ENCODE measurements at regions not wholly inside any gene's neighbourhood (a gene's known extent, or its start where the extent isn't known, plus 50 kb on each side); places are given as distances from the start of the nearest gene placed in this dataset.

DNA sequence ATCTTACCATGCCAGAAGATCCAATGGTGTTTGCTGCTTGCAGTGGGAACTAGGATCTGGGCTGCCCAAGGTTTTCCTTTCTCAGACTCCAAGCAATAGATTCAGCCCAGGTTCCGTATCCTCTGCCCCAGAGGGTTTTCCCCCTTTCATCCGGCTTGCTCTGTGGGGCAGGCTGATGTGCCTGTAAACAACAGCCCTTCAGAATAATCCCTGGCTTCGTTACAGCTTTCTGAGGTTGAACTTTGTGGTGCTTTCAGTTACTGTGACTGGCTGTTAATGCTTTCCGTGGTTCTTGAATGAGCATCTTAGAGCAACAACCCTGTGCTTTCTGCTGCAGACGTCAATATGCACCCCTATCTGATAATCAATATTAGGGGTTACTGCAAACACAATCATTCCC, 400.4 kb downstream of the BTBD3 start:
- DNase-seq (ENCODE audit: low read depth), result no peak
- no peak for TF ChIP-seq CTCF (conservative IDR thresholded peaks at IDR 0.05; ENCODE audit: control insufficient read depth, insufficient read depth, low read depth, low read length)
- no peak overlapping the region for H3K4me3 ChIP-seq (ENCODE audit: control insufficient read depth, low read depth, low read length)

- no peak overlapping the region for H3K4me3 ChIP-seq (ENCODE audit: control insufficient read depth, low read depth, low read length)
- no peak for TF ChIP-seq CTCF (conservative IDR thresholded peaks at IDR 0.05; ENCODE audit: control insufficient read depth, insufficient read depth, low read depth, low read length)
Measured at GRCh38 chr20:12321736-12322135, 404.0 kb downstream of the BTBD3 start.

GRCh38 chr20:12327205-12327604, 409.5 kb downstream of the BTBD3 start:
- H3K4me3 ChIP-seq (ENCODE audit: control insufficient read depth, low read depth, low read length), result no peak overlapping the region
- no peak for DNase-seq (ENCODE audit: low read depth)
- no peak for TF ChIP-seq CTCF (conservative IDR thresholded peaks at IDR 0.05; ENCODE audit: control insufficient read depth, insufficient read depth, low read depth, low read length)

More at GRCh38 chr20:12321736-12322135, 404.0 kb downstream of the BTBD3 start:
- DNase-seq (ENCODE audit: low read depth), result no peak

DNA sequence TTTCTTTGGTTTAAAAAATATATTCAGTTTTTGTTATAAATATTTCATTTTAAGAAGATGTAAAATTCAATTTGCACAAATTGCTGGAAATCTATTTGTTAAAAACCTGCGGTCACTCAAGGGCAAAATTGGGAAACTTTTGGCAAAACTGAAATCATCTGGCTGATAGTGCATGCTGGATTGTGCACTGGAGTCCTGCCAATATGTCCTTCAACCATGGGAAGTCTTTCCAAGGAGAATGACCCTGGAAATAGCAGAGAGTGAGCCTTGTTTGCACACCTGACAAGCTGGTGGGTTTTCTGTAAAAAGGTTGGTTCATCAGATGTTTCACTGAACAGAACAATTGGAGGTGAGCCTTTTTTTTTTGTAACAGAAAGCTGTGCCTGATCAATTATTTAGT, 413.5 kb downstream of the BTBD3 start:
- DNase-seq (ENCODE audit: low read depth), result no peak
- H3K4me3 ChIP-seq (ENCODE audit: control insufficient read depth, low read depth, low read length), result no peak overlapping the region
- TF ChIP-seq CTCF (conservative IDR thresholded peaks at IDR 0.05; ENCODE audit: control insufficient read depth, insufficient read depth, low read depth, low read length), result no peak

DNA sequence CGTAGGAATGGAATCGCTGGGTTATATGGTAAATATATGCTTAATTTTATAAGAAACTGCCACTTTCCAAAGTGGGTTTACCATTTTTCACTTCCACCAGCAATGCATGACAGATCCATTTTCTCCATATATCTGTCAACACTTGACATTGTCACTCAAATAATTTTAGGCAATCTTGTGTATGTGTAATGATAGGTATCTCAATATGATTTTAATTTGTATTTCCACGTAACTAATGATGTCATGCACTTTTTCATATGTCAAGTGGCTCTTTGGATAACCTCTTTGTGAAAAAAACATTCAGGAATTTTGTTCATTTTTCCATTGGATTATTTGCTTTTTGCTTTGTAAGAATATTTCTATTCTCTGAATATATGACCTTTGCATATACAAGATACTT, 419.9 kb downstream of the BTBD3 start:
- no peak overlapping the region for H3K4me3 ChIP-seq (ENCODE audit: control insufficient read depth, low read depth, low read length)
- no peak for TF ChIP-seq CTCF (conservative IDR thresholded peaks at IDR 0.05; ENCODE audit: control insufficient read depth, insufficient read depth, low read depth, low read length)
- DNase-seq (ENCODE audit: low read depth), result no peak

GRCh38 chr20:12345978-12346377, 428.3 kb downstream of the BTBD3 start:
- TF ChIP-seq CTCF (conservative IDR thresholded peaks at IDR 0.05; ENCODE audit: control insufficient read depth, insufficient read depth, low read depth, low read length), result no peak
- no peak for DNase-seq (ENCODE audit: low read depth)
- no peak overlapping the region for H3K4me3 ChIP-seq (ENCODE audit: control insufficient read depth, low read depth, low read length)

GRCh38 chr20:12353842-12354241, 436.1 kb downstream of the BTBD3 start:
- H3K4me3 ChIP-seq (ENCODE audit: control insufficient read depth, low read depth, low read length), result no peak overlapping the region
- no peak for DNase-seq (ENCODE audit: low read depth)
- no peak for TF ChIP-seq CTCF (conservative IDR thresholded peaks at IDR 0.05; ENCODE audit: control insufficient read depth, insufficient read depth, low read depth, low read length)
